ENCODE measurements at regions not wholly inside any gene's neighbourhood (a gene's known extent, or its start where the extent isn't known, plus 50 kb on each side); places are given as distances from the start of the nearest gene placed in this dataset.

- CTCF ChIA-PET = no interaction called here
- ATAC-seq = no peak
Observed at GRCh38 chr1:187838335-187839293, 1009.9 kb downstream of the PLA2G4A start.

GRCh38 chr1:187839873-187840272 lies 1011.1 kb downstream of the PLA2G4A start:
- WGBS (ENCODE audit: missing lambda C conversion rate) = 14% methylated on average over 2 of the region's 2 CpGs
- ATAC-seq = no peak
- POLR2A ChIA-PET = no interaction called here
- TF ChIP-seq SREBF2 (IDR thresholded peaks at IDR 0.05) = no peak
- TF ChIP-seq MYC (IDR thresholded peaks at IDR 0.05; ENCODE audit: borderline replicate concordance, low read length) = no peak
- TF ChIP-seq HEYL (CRISPR knock-in tag; IDR thresholded peaks at IDR 0.05) = no peak
- TF ChIP-seq TP53 (CRISPR knock-in tag; IDR thresholded peaks at IDR 0.05) = no peak
- no peak for TF ChIP-seq RARB (CRISPR knock-in tag; IDR thresholded peaks at IDR 0.05)
- no peak for TF ChIP-seq ZC3H11A (IDR thresholded peaks at IDR 0.05)
- no peak for TF ChIP-seq ESRRA (IDR thresholded peaks at IDR 0.05; ENCODE audit: borderline replicate concordance, low read length)
- no peak for TF ChIP-seq CBX8 (IDR thresholded peaks at IDR 0.05)
- Histone ChIP-seq H3K9me3 (no peaks in the 10 kb centered on the region), H3K4me1 (no peaks in the 10 kb centered on the region), H3K27ac (no peak overlapping the region), H3K4me2 (no peak overlapping the region), H3K4me3 (no peak overlapping the region)
- no peak for FAIRE-seq
- no peak for DNase-seq (ENCODE audit: low read depth in 1 of 2, low spot score in 1 of 2)
- CTCF ChIA-PET = no interaction called here

More at GRCh38 chr1:187838335-187839293, 1009.9 kb downstream of the PLA2G4A start:
- DNase-seq (ENCODE audit: low read depth in 1 of 2, low spot score in 1 of 2) = no peak
- WGBS (ENCODE audit: missing lambda C conversion rate) = 33% methylated on average over 7 of the region's 7 CpGs
- no peak overlapping the region for H3K4me2 ChIP-seq
- H3K4me1 ChIP-seq = no peaks in the 10 kb centered on the region
- TF ChIP-seq FOSL2 (IDR thresholded peaks at IDR 0.05) (no peak), FOSL2 (CRISPR knock-in tag; IDR thresholded peaks at IDR 0.05) (no peak), POLR2A (IDR thresholded peaks at IDR 0.05; ENCODE audit: low read length) (no peak), MAX (IDR thresholded peaks at IDR 0.05) (no peak), EHMT2 (IDR thresholded peaks at IDR 0.05; ENCODE audit: low read depth) (no peak), RARB (CRISPR knock-in tag; IDR thresholded peaks at IDR 0.05) (no peak), HOXB5 (CRISPR knock-in tag; IDR thresholded peaks at IDR 0.05) (no peak), PHF8 (IDR thresholded peaks at IDR 0.05; ENCODE audit: borderline replicate concordance, low read depth) (no peak), ZC3H11A (IDR thresholded peaks at IDR 0.05) (no peak), CBX8 (IDR thresholded peaks at IDR 0.05) (no peak), JUN (IDR thresholded peaks at IDR 0.05) (no peak)
- TF ChIP-seq, protein P1, sequence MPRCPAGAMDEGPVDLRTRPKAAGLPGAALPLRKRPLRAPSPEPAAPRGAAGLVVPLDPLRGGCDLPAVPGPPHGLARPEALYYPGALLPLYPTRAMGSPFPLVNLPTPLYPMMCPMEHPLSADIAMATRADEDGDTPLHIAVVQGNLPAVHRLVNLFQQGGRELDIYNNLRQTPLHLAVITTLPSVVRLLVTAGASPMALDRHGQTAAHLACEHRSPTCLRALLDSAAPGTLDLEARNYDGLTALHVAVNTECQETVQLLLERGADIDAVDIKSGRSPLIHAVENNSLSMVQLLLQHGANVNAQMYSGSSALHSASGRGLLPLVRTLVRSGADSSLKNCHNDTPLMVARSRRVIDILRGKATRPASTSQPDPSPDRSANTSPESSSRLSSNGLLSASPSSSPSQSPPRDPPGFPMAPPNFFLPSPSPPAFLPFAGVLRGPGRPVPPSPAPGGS (IDR thresholded peaks at IDR 0.05) = no peak
- TF ChIP-seq, protein P2, sequence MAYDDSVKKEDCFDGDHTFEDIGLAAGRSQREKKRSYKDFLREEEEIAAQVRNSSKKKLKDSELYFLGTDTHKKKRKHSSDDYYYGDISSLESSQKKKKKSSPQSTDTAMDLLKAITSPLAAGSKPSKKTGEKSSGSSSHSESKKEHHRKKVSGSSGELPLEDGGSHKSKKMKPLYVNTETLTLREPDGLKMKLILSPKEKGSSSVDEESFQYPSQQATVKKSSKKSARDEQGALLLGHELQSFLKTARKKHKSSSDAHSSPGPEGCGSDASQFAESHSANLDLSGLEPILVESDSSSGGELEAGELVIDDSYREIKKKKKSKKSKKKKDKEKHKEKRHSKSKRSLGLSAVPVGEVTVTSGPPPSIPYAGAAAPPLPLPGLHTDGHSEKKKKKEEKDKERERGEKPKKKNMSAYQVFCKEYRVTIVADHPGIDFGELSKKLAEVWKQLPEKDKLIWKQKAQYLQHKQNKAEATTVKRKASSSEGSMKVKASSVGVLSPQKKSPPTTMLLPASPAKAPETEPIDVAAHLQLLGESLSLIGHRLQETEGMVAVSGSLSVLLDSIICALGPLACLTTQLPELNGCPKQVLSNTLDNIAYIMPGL (CRISPR knock-in tag; IDR thresholded peaks at IDR 0.05; ENCODE audit: borderline replicate concordance) = no peak
- no peaks in the 10 kb centered on the region for H3K9me3 ChIP-seq
- no peak overlapping the region for H3K4me3 ChIP-seq
- no peak overlapping the region for H3K27ac ChIP-seq
- FAIRE-seq = no peak
- POLR2A ChIA-PET = no interaction called here

- CTCF ChIA-PET = no interaction called here
- no peak for DNase-seq (ENCODE audit: low read depth in 1 of 2, low spot score in 1 of 2)
- POLR2A ChIA-PET = no interaction called here
- Histone ChIP-seq H3K4me3 (no peak overlapping the region), H3K4me2 (no peak overlapping the region), H3K4me1 (no peaks in the 10 kb centered on the region), H3K9me3 (no peaks in the 10 kb centered on the region), H3K27ac (no peak overlapping the region)
- 18% methylated on average over 1 of the region's 1 CpG for WGBS (ENCODE audit: missing lambda C conversion rate)
- ATAC-seq = no peak
- no peak for FAIRE-seq
- TF ChIP-seq CHD4 (IDR thresholded peaks at IDR 0.05; ENCODE audit: borderline replicate concordance) (no peak), FOSB (CRISPR knock-in tag; IDR thresholded peaks at IDR 0.05) (no peak), FOSL2 (IDR thresholded peaks at IDR 0.05) (no peak), FOSL2 (CRISPR knock-in tag; IDR thresholded peaks at IDR 0.05) (no peak), POLR2AphosphoS2 (conservative IDR thresholded peaks at IDR 0.05; ENCODE audit: low read length) (no peak), ZC3H11A (IDR thresholded peaks at IDR 0.05) (no peak), TFCP2L1 (CRISPR knock-in tag; IDR thresholded peaks at IDR 0.05) (no peak), RNF2 (IDR thresholded peaks at IDR 0.05; ENCODE audit: borderline replicate concordance, low read depth) (no peak), CTCF (IDR thresholded peaks at IDR 0.05) (no peak), JUN (IDR thresholded peaks at IDR 0.05) (no peak), CBX8 (IDR thresholded peaks at IDR 0.05) (no peak)
- TF ChIP-seq, protein P3, sequence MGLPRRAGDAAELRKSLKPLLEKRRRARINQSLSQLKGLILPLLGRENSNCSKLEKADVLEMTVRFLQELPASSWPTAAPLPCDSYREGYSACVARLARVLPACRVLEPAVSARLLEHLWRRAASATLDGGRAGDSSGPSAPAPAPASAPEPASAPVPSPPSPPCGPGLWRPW (IDR thresholded peaks at IDR 0.05) = no peak
Observed at GRCh38 chr1:187840557-187840956, 1011.8 kb downstream of the PLA2G4A start.

All from A549 (cell line).